Parathyroid adenoma (tissue), 2 donors: ENCODE measurements at regions not wholly inside any gene's neighbourhood (a gene's known extent, or its start where the extent isn't known, plus 50 kb on each side); places are given as distances from the start of the nearest gene placed in this dataset.

Experiments
- H2AFZ ChIP-seq: fragments of 300-600 bp; sonication (generic); one replicate; pipeline ENCODE4 v1.7.0; 2017; ENCODE audit warnings: antibody characterized with exemption, mild to moderate bottlenecking
- H3K27ac ChIP-seq: fragments of 300-600 bp; sonication (generic); one replicate; pipeline ENCODE4 v1.7.0; 2017
- H3K27me3 ChIP-seq: fragments of 300-600 bp; sonication (generic); one replicate; pipeline ENCODE4 v1.7.0; 2017; ENCODE audit warnings: low read length; ENCODE audit not compliant: control insufficient read depth, insufficient read depth
- H3K36me3 ChIP-seq: fragments of 300-600 bp; sonication (generic); one replicate; pipeline ENCODE4 v1.7.0; 2017; ENCODE audit warnings: low read length; ENCODE audit not compliant: control insufficient read depth, insufficient read depth
- H3K4me1 ChIP-seq: fragments of 300-600 bp; sonication (generic); one replicate; pipeline ENCODE4 v1.7.0; 2017; ENCODE audit warnings: control low read depth
- H3K4me2 ChIP-seq: fragments of 300-600 bp; sonication (generic); one replicate; pipeline ENCODE4 v1.7.0; 2017; ENCODE audit warnings: low read length
- H3K4me3 ChIP-seq: fragments of 300-600 bp; sonication (generic); one replicate; pipeline ENCODE4 v1.7.0; 2017; ENCODE audit warnings: low read depth, low read length
- H3K79me2 ChIP-seq: fragments of 300-600 bp; sonication (generic); one replicate; pipeline ENCODE4 v1.7.0; 2017; ENCODE audit warnings: control low read depth
- H3K9ac ChIP-seq: fragments of 300-600 bp; sonication (generic); one replicate; pipeline ENCODE4 v1.7.0; 2017; ENCODE audit warnings: mild to moderate bottlenecking
- H3K9me3 ChIP-seq: fragments of 300-600 bp; sonication (generic); one replicate; pipeline ENCODE4 v1.7.0; 2017; ENCODE audit warnings: low read length; ENCODE audit not compliant: control insufficient read depth
- CTCF ChIP-seq: fragments of 300-600 bp; sonication (generic); IDR thresholded peaks from one replicate; pipeline ENCODE4 v1.7.0; 2017; ENCODE audit warnings: antibody characterized with exemption, mild to moderate bottlenecking
- donor health status: primary hyperparathyroidism.

DNA sequence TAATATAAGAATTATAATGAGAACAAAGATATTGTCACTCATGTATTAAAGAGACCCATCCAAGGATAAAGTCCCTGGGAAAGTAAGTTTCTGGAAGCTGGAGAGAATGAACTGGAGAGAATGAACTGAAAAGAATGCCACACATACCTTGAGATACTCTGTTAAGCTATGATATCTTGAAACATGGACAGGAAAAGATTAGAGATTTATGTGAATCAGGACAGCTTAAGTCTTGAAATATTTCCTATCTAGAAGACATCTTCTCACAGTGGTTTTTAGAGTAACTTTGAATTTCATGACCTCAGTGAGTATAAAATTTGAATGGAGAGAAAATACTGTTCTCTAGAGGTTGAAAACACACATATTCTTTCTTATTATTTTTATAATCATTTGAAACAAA lies 201.3 kb upstream of the HMCN1 start:
- Histone ChIP-seq H2AFZ (no peak overlapping the region), H3K4me2 (no peak overlapping the region), H3K4me1 (no peaks in the 10 kb centered on the region), H3K36me3 (no peaks in the 10 kb centered on the region), H3K9ac (no peak overlapping the region), H3K9me3 (no peaks in the 10 kb centered on the region), H3K27me3 (no peaks in the 10 kb centered on the region), H3K27ac (no peak overlapping the region), H3K4me3 (no peak overlapping the region), H3K79me2 (no peaks in the 10 kb centered on the region)
- TF ChIP-seq CTCF, result no peak

- Histone ChIP-seq H3K4me1 (no peaks in the 10 kb centered on the region), H3K27ac (no peak overlapping the region), H2AFZ (no peak overlapping the region), H3K4me2 (no peak overlapping the region), H3K4me3 (no peak overlapping the region), H3K36me3 (no peaks in the 10 kb centered on the region), H3K27me3 (no peaks in the 10 kb centered on the region), H3K9me3 (no peaks in the 10 kb centered on the region), H3K9ac (no peak overlapping the region), H3K79me2 (no peaks in the 10 kb centered on the region)
- TF ChIP-seq CTCF, result no peak
Observed at GRCh38 chr1:185531838-185532237, 202.4 kb upstream of the HMCN1 start.

- Histone ChIP-seq H3K79me2 (no peaks in the 10 kb centered on the region), H3K4me2 (no peak overlapping the region), H3K27me3 (no peaks in the 10 kb centered on the region), H2AFZ (no peak overlapping the region), H3K9ac (no peak overlapping the region), H3K36me3 (no peaks in the 10 kb centered on the region), H3K4me3 (no peak overlapping the region), H3K9me3 (no peaks in the 10 kb centered on the region), H3K4me1 (no peaks in the 10 kb centered on the region), H3K27ac (no peak overlapping the region)
- TF ChIP-seq CTCF, result no peak
Observed at GRCh38 chr1:185530215-185530614, 204.0 kb upstream of the HMCN1 start.

GRCh38 chr1:185529673-185530072 lies 204.5 kb upstream of the HMCN1 start:
- TF ChIP-seq CTCF, result no peak
- H2AFZ ChIP-seq, result no peak overlapping the region
- no peak overlapping the region for H3K9ac ChIP-seq
- no peaks in the 10 kb centered on the region for H3K79me2 ChIP-seq
- H3K4me2 ChIP-seq, result no peak overlapping the region
- H3K4me1 ChIP-seq, result no peaks in the 10 kb centered on the region
- no peaks in the 10 kb centered on the region for H3K27me3 ChIP-seq
- H3K36me3 ChIP-seq, result no peaks in the 10 kb centered on the region
- no peaks in the 10 kb centered on the region for H3K9me3 ChIP-seq
- H3K4me3 ChIP-seq, result no peak overlapping the region
- no peak overlapping the region for H3K27ac ChIP-seq

DNA sequence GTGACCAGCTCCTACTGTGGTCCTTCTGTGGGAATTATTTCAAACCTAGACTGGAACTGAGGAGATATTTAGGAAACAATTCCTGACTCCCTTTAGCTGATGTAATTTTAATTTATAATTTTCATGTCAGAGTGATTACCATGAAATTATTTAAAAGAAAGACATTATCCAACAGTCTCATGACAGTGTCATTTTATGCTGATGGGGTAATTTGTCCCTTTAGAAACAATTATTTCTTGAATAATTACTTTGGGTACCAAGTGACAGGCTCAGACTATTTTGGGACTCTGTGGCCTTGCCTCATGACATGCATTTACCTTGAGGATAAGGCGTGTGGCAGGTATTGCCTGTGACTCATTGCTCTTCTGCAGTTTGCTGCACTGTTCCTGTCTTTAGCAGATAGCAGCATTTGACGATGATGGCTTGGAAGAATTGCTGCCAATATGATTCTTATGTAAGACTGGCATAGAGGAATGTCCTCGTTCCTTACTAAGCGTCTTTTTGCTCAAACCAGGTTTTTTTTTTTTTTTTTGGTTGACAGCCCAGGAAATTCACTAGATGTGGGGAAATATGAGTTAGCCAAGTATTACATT lies 206.0 kb upstream of the HMCN1 start:
- Histone ChIP-seq H3K4me2 (no peak overlapping the region), H3K4me1 (no peaks in the 10 kb centered on the region), H2AFZ (no peak overlapping the region), H3K79me2 (no peaks in the 10 kb centered on the region), H3K36me3 (no peaks in the 10 kb centered on the region), H3K9ac (no peak overlapping the region), H3K27me3 (no peaks in the 10 kb centered on the region), H3K4me3 (no peak overlapping the region), H3K27ac (no peak overlapping the region), H3K9me3 (no peaks in the 10 kb centered on the region)
- no peak for TF ChIP-seq CTCF
